Activated CD8-positive, alpha-beta T cell treated with anti-CD3 and anti-CD28 coated beads for 36 hours (primary cell): ENCODE measurements at regions not wholly inside any gene's neighbourhood (a gene's known extent, or its start where the extent isn't known, plus 50 kb on each side); places are given as distances from the start of the nearest gene placed in this dataset.

Experiments
- ATAC-seq: fragments of 200-7000 bp; cut with Tn5 transposase; one replicate; pipeline ENCODE4 v1.10.0; 2021; ENCODE audit warnings: mild to moderate bottlenecking, moderate library complexity
- CTCF ChIA-PET: fragments of 350-600 bp; sonication (Branson Sonifier 250); formaldehyde crosslinking; loops from one replicate; lab custom pipeline; 2021; ENCODE audit warnings: antibody characterized with exemption; lab: Charles Lee
- POLR2A ChIA-PET: fragments of 350-600 bp; sonication (Branson Sonifier 250); formaldehyde crosslinking; loops from one replicate; lab custom pipeline; 2021; ENCODE audit warnings: antibody characterized with exemption; lab: Charles Lee
- DNase-seq: peaks from one replicate; pipeline ENCODE4 v3.0.0-alpha.2; 2020
- H3K27ac Mint-ChIP-seq: one replicate; pipeline ENCODE4 v1.8.0; 2021; ENCODE audit warnings: mild to moderate bottlenecking, mixed read lengths
- H3K27me3 Mint-ChIP-seq: one replicate; pipeline ENCODE4 v1.8.0; 2021; ENCODE audit warnings: mixed read lengths
- H3K36me3 Mint-ChIP-seq: one replicate; pipeline ENCODE4 v1.8.0; 2021; ENCODE audit warnings: low read depth, mixed read lengths
- H3K4me1 Mint-ChIP-seq: one replicate; pipeline ENCODE4 v1.8.0; 2021; ENCODE audit warnings: low read depth, mixed read lengths
- H3K4me3 Mint-ChIP-seq: one replicate; pipeline ENCODE4 v1.8.0; 2021; ENCODE audit warnings: mild to moderate bottlenecking, moderate library complexity, mixed read lengths
- H3K9me3 Mint-ChIP-seq: one replicate; pipeline ENCODE4 v1.8.0; 2021; ENCODE audit warnings: mixed read lengths
- CTCF ChIP-seq: fragments of 200-600 bp; IDR thresholded peaks from one replicate; pipeline ENCODE4 v1.8.0; 2022; ENCODE audit warnings: antibody characterized with exemption, mild to moderate bottlenecking
- intact Hi-C: fragments of 100-400 bp; cut with micrococcal nuclease; formaldehyde crosslinking; loops from one replicate; pipeline ENCODE4 v1.10.0; 2022

- Mint-ChIP-seq H3K9me3 (no peaks in the 10 kb centered on the region), H3K4me1 (no peaks in the 10 kb centered on the region), H3K4me3 (no peak overlapping the region), H3K27ac (no peak overlapping the region), H3K27me3 (no peaks in the 10 kb centered on the region), H3K36me3 (no peaks in the 10 kb centered on the region)
- TF ChIP-seq CTCF, result no peak
- CTCF ChIA-PET, result no interaction called here
- intact Hi-C loops, result loop anchor here (1.0 kb wide), 1 partner anchor 49 kb away; no protein-coding TSS in a partner anchor
- no peak for ATAC-seq
- no peak for DNase-seq
- POLR2A ChIA-PET, result no interaction called here
Observed at GRCh38 chr4:34826660-34827059, 1417.7 kb downstream of the ARAP2 start.

GRCh38 chr4:34845926-34846325, 1398.4 kb downstream of the ARAP2 start:
- no peak for TF ChIP-seq CTCF
- POLR2A ChIA-PET, result no interaction called here
- CTCF ChIA-PET, result no interaction called here
- intact Hi-C loops, result no loop called here
- H3K4me1 Mint-ChIP-seq, result no peaks in the 10 kb centered on the region
- no peaks in the 10 kb centered on the region for H3K36me3 Mint-ChIP-seq
- DNase-seq (no peak), ATAC-seq (no peak)
- H3K4me3 Mint-ChIP-seq, result no peak overlapping the region
- H3K27ac Mint-ChIP-seq, result no peak overlapping the region
- peaks cover 2% of the 10 kb centered on the region for H3K9me3 Mint-ChIP-seq
- no peaks in the 10 kb centered on the region for H3K27me3 Mint-ChIP-seq

GRCh38 chr4:34850421-34850820, 1393.9 kb downstream of the ARAP2 start:
- no peak for TF ChIP-seq CTCF
- Mint-ChIP-seq H3K27ac (no peak overlapping the region), H3K4me3 (no peak overlapping the region), H3K4me1 (no peaks in the 10 kb centered on the region), H3K36me3 (no peaks in the 10 kb centered on the region), H3K27me3 (no peaks in the 10 kb centered on the region), H3K9me3 (peaks cover 2% of the 10 kb centered on the region)
- ChIA-PET POLR2A (no interaction called here), CTCF (no interaction called here)
- intact Hi-C loops, result no loop called here
- DNase-seq (no peak), ATAC-seq (no peak)

DNA sequence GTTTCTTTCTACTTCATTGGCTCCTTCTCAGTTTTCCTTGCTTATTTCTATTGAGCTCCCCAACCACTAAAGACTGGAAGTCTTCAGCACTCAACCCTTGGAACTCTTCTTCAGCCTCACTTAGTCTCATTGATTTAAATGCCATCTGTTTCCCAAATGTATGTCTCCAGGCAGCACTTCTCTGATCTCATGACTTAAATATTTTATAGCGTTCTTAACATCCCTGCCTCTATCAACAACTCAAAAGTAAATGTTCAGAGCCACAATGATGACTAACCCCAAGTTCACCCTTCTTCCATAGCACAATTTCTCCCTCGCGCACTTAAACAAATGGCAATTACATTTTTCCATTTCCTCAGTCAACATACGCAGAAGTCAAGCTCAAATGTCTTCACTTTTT, 1393.3 kb downstream of the ARAP2 start:
- Mint-ChIP-seq H3K36me3 (no peaks in the 10 kb centered on the region), H3K4me3 (no peak overlapping the region), H3K9me3 (peaks cover 2% of the 10 kb centered on the region), H3K27me3 (no peaks in the 10 kb centered on the region), H3K4me1 (no peaks in the 10 kb centered on the region), H3K27ac (no peak overlapping the region)
- CTCF ChIA-PET, result no interaction called here
- ATAC-seq (no peak), DNase-seq (no peak)
- POLR2A ChIA-PET, result no interaction called here
- intact Hi-C loops, result no loop called here
- no peak for TF ChIP-seq CTCF

DNA sequence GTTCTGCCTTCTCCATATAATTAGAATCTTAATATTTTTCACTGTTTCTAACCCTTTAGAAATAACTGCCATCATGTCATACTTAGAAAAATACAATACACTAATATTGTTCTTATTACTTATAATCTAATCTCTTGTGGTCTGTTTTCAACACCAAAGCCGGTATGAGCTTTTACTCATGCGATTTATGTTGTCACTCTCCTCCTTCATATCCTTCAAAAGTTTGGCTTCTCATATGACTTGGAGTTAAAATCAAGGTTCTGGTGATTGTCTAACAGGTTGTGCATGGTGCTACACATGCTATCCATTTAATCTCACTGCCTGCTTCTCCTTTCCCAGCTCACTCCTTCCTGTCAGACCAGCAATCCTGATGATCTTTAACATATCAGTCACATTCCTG, 1392.9 kb downstream of the ARAP2 start:
- no peaks in the 10 kb centered on the region for H3K36me3 Mint-ChIP-seq
- no peaks in the 10 kb centered on the region for H3K27me3 Mint-ChIP-seq
- H3K9me3 Mint-ChIP-seq, result peaks cover 2% of the 10 kb centered on the region
- DNase-seq, result no peak
- no peak for ATAC-seq
- ChIA-PET CTCF (no interaction called here), POLR2A (no interaction called here)
- intact Hi-C loops, result no loop called here
- no peak for TF ChIP-seq CTCF
- H3K27ac Mint-ChIP-seq, result no peak overlapping the region
- no peak overlapping the region for H3K4me3 Mint-ChIP-seq
- no peaks in the 10 kb centered on the region for H3K4me1 Mint-ChIP-seq
